ENCODE measurements at regions not wholly inside any gene's neighbourhood (a gene's known extent, or its start where the extent isn't known, plus 50 kb on each side); places are given as distances from the start of the nearest gene placed in this dataset.

DNA sequence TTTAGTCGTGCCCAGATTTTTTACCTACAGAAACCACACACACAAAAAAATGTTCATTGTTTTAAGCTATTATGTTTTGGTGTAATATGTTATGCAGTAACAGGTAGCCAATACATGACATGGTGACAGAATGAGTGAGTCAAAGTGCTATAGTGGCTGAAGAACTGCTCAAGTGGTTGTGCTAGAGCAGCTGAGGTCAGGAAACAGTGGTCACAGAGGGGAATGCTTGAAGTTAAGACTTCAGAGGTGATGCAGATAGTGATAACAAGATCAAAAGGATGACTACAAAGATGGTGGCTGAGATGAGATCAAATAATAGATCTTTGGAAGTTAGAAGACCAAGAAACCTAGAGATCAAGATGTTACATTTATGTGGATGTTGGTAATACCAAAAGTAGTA is 174.3 kb downstream of the KCNE4 start:
- Histone ChIP-seq H3K4me3 (no peak overlapping the region), H3K4me1 (no peaks in the 10 kb centered on the region), H3K36me3 (no peaks in the 10 kb centered on the region), H3K9me3 (no peaks in the 10 kb centered on the region), H3K27ac (replicated peaks in 1 of 4) (no peak overlapping the region), H3K27me3 (no peaks in the 10 kb centered on the region)
- DNase-seq (ENCODE audit: extremely low spot score), result no peak
- intact Hi-C loops (cut with DNase I), result no loop called here
- TF ChIP-seq, protein P1, sequence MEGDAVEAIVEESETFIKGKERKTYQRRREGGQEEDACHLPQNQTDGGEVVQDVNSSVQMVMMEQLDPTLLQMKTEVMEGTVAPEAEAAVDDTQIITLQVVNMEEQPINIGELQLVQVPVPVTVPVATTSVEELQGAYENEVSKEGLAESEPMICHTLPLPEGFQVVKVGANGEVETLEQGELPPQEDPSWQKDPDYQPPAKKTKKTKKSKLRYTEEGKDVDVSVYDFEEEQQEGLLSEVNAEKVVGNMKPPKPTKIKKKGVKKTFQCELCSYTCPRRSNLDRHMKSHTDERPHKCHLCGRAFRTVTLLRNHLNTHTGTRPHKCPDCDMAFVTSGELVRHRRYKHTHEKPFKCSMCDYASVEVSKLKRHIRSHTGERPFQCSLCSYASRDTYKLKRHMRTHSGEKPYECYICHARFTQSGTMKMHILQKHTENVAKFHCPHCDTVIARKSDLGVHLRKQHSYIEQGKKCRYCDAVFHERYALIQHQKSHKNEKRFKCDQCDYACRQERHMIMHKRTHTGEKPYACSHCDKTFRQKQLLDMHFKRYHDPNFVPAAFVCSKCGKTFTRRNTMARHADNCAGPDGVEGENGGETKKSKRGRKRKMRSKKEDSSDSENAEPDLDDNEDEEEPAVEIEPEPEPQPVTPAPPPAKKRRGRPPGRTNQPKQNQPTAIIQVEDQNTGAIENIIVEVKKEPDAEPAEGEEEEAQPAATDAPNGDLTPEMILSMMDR (IDR thresholded peaks at IDR 0.05), result no peak
- TF ChIP-seq POLR2A (IDR thresholded peaks at IDR 0.05; ENCODE audit: low read depth) (no peak), EP300 (IDR thresholded peaks at IDR 0.05) (no peak), POLR2AphosphoS5 (IDR thresholded peaks at IDR 0.05) (no peak)
- 92% methylated on average over 1 of the region's 1 CpG for WGBS

DNA sequence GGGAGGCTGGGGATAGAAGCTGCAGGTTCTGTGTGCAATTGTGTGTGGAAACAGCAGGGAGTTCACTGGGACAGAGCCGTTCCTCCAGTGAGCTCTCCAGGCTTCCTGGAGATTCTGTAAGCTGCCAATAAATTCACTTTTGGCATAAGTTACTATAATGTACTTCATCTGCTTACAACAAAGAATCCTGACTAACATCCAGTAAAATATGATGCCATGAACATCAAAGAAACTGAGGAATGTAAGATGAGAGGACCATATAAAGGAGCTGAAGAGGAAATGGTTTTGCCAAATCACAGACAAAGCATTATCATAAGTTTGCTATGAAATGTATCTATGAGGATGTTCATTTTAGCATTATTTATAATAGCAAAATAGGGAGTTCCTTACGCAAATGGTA is 175.3 kb downstream of the KCNE4 start:
- TF ChIP-seq POLR2AphosphoS5 (IDR thresholded peaks at IDR 0.05), result no peak
- no peak for TF ChIP-seq EP300 (IDR thresholded peaks at IDR 0.05)
- TF ChIP-seq POLR2A (IDR thresholded peaks at IDR 0.05; ENCODE audit: low read depth), result no peak
- TF ChIP-seq, protein P1 (IDR thresholded peaks at IDR 0.05), result no peak
- intact Hi-C loops (cut with DNase I), result no loop called here
- H3K9me3 ChIP-seq, result no peaks in the 10 kb centered on the region
- H3K27ac ChIP-seq (replicated peaks in 1 of 4), result no peak overlapping the region
- no peaks in the 10 kb centered on the region for H3K36me3 ChIP-seq
- no peak for DNase-seq (ENCODE audit: extremely low spot score)
- 63% methylated on average over 2 of the region's 2 CpGs for WGBS
- no peaks in the 10 kb centered on the region for H3K4me1 ChIP-seq
- H3K4me3 ChIP-seq, result no peak overlapping the region
- H3K27me3 ChIP-seq, result no peaks in the 10 kb centered on the region

DNA sequence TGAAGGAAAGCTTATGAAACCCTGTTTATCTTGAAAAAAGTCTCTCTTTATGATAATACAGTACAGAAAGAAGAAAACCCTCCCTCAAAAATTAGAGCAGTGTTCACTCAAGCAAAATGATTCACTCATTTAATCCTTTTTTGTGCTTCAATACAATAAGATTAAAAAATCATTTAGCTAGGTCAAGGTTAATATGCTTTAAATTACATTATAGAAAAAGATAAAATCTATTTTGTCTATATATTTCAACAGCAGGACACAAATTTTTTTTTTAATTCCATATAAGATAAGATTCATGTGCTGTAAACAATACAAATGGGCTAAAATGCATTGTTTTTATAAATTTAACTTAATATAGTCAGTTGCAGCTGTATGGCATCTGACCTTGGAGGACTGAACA is 176.9 kb downstream of the KCNE4 start:
- no peak overlapping the region for H3K27ac ChIP-seq (replicated peaks in 1 of 4)
- intact Hi-C loops (cut with DNase I), result no loop called here
- TF ChIP-seq EP300 (IDR thresholded peaks at IDR 0.05) (no peak), POLR2A (IDR thresholded peaks at IDR 0.05; ENCODE audit: low read depth) (no peak), POLR2AphosphoS5 (IDR thresholded peaks at IDR 0.05) (no peak)
- TF ChIP-seq, protein P1 (IDR thresholded peaks at IDR 0.05), result no peak

DNA sequence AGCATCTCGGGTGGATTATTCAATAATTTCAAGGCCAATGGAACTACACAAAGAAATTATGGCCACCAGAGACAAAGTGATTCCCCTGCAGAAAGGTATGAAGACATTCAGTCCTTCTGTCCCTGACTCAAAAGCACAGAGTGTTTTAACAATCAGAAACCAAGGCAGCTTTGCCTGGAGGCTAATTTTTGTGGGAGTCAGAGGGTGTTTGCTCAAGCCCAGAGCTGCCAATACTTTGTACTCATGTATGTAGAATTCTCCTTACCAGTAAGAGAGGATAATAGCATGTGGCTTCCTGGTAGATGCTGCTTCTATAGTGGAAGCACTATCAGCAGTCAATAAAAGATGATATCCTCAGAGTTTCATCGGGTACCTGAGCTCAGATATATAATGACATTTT is 178.4 kb downstream of the KCNE4 start:
- WGBS, result 97% methylated on average over 2 of the region's 2 CpGs
- H3K27ac ChIP-seq (replicated peaks in 1 of 4), result no peak overlapping the region
- no peak for TF ChIP-seq EP300 (IDR thresholded peaks at IDR 0.05)
- TF ChIP-seq POLR2AphosphoS5 (IDR thresholded peaks at IDR 0.05), result no peak
- TF ChIP-seq, protein P1 (IDR thresholded peaks at IDR 0.05), result no peak
- TF ChIP-seq POLR2A (IDR thresholded peaks at IDR 0.05; ENCODE audit: low read depth), result no peak
- H3K36me3 ChIP-seq, result no peaks in the 10 kb centered on the region
- H3K27me3 ChIP-seq, result no peaks in the 10 kb centered on the region
- no peak overlapping the region for H3K4me3 ChIP-seq
- no peak for DNase-seq (ENCODE audit: extremely low spot score)
- intact Hi-C loops (cut with DNase I), result no loop called here
- no peaks in the 10 kb centered on the region for H3K9me3 ChIP-seq
- no peaks in the 10 kb centered on the region for H3K4me1 ChIP-seq

More for the DNA sequence above, 176.9 kb downstream of the KCNE4 start:
- H3K36me3 ChIP-seq, result no peaks in the 10 kb centered on the region
- H3K27me3 ChIP-seq, result no peaks in the 10 kb centered on the region
- no peak overlapping the region for H3K4me3 ChIP-seq
- no peaks in the 10 kb centered on the region for H3K9me3 ChIP-seq
- H3K4me1 ChIP-seq, result no peaks in the 10 kb centered on the region
- DNase-seq (ENCODE audit: extremely low spot score), result no peak

DNA sequence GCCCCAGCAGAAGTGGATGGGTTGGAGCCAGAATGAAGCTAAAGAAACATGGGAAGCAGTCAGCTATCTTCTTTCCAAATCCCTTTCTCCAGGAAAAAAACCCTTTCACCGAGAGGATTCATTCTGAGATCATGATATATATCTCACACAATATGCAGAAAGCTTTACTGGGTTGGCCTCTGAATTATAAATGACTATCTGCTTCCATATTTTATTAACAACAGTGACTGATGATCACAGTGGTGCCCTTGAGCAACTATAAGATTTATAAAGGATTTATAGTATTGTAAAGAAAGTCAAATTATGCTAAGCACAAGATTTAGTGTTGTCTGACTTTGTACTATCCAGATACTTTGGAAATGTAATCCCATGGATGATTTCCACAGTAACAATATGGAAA is 180.3 kb downstream of the KCNE4 start:
- Histone ChIP-seq H3K4me3 (no peak overlapping the region), H3K27ac (replicated peaks in 1 of 4) (no peak overlapping the region), H3K4me1 (no peaks in the 10 kb centered on the region), H3K36me3 (no peaks in the 10 kb centered on the region), H3K27me3 (no peaks in the 10 kb centered on the region), H3K9me3 (no peaks in the 10 kb centered on the region)
- TF ChIP-seq, protein P1 (IDR thresholded peaks at IDR 0.05), result no peak
- no peak for TF ChIP-seq EP300 (IDR thresholded peaks at IDR 0.05)
- TF ChIP-seq POLR2AphosphoS5 (IDR thresholded peaks at IDR 0.05), result no peak
- no peak for TF ChIP-seq POLR2A (IDR thresholded peaks at IDR 0.05; ENCODE audit: low read depth)
- whole genome bisulfite sequencing, result 63% methylated on average over 1 of the region's 1 CpG
- DNase-seq (ENCODE audit: extremely low spot score), result no peak
- intact Hi-C loops (cut with DNase I), result no loop called here
